GM12873 (cell line): ENCODE measurements at regions not wholly inside any gene's neighbourhood (a gene's known extent, or its start where the extent isn't known, plus 50 kb on each side); places are given as distances from the start of the nearest gene placed in this dataset.

Experiments
- CTCF ChIP-seq: IDR thresholded peaks from 2 replicates; pipeline ENCODE4 v1.5.1; 2012; ENCODE audit warnings: low read depth, mild to moderate bottlenecking, moderate library complexity, low read length, control low read depth; ENCODE audit not compliant: insufficient read depth; ENCODE audit errors: missing control alignments

DNA sequence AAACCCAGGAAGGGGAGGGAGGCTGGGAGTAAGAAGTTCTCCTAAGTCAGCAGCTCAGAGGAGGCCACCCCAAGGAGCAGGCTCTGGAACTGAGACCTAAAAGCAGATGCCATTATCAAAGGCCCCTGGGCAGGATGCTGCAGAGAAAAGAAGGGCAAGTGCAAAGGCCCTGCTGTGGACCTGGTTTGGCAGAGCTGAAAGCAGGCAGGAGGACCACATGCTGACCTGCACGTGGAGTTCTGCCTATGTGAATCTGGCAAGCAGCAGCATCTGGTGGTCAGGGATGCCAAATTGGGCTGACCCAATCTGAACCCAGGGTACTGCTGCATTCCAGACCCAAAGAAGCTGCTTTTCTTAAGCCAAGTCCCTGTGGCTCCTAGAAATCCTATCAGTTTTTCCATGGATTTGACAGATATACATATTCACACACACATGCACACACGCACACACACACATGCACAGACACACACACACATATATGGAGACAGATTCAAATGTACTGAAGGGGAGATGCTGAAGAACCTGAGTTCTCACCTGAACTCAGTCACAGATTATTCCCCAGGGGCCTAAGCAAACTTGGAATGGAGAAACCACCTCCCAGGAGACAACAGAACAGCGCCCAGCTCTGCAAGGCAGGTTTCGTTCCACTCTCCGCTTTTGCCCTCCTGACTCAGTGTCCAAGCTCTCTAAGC lies 119.9 kb downstream of the FOXA2 start:
- TF ChIP-seq CTCF = no peak

GRCh38 chr20:22462975-22463914 lies 121.1 kb downstream of the FOXA2 start:
- TF ChIP-seq CTCF = no peak

DNA sequence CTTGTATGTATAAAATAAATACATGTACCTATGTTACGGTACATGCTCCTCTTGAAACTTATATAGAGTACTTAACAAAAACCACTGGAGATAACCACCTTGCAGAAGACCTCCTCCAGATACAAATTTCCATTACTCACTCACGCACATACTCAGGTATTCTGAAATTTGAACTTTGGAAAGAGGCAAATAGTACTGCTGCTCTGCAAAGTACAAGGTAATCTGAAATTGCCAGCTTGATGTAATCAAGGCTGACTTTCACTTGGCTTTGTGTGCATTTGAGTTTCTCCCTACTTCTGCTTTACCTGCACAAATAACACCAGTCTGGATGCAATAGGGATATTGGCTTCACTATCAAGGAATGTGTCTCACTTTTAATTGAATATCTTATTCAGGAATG lies 123.6 kb downstream of the FOXA2 start:
- TF ChIP-seq CTCF = no peak

GRCh38 chr20:22460231-22460630 lies 124.1 kb downstream of the FOXA2 start:
- TF ChIP-seq CTCF = no peak

- no peak for TF ChIP-seq CTCF
These were observed 124.6 kb downstream of the FOXA2 start for GRCh38 chr20:22459754-22460153.

GRCh38 chr20:22456109-22456508 lies 128.3 kb downstream of the FOXA2 start:
- TF ChIP-seq CTCF = no peak

GRCh38 chr20:22455259-22455658 lies 129.1 kb downstream of the FOXA2 start:
- no peak for TF ChIP-seq CTCF
